H1 (cell line): ENCODE measurements at regions not wholly inside any gene's neighbourhood (a gene's known extent, or its start where the extent isn't known, plus 50 kb on each side); places are given as distances from the start of the nearest gene placed in this dataset.

Experiments used
- CTCF ChIA-PET: fragments of 300-600 bp; sonication (Branson Sonifier 250); formaldehyde crosslinking; loops from one replicate; lab custom pipeline; 2021; ENCODE audit not compliant: partially characterized antibody; lab: Charles Lee
- POLR2A ChIA-PET: fragments of 300-600 bp; sonication (Branson Sonifier 250); formaldehyde crosslinking; loops from one replicate; lab custom pipeline; 2021; ENCODE audit warnings: inconsistent platforms; ENCODE audit not compliant: partially characterized antibody; lab: Charles Lee
- DNase-seq, 2 experiments: peaks; one replicate each; pipeline versions ENCODE4 v3.0.0 to v3.0.0-alpha.2; 2010 to 2022; ENCODE audit warnings: low spot score in 2 of 2, low read depth in 1 of 2, mixed read lengths in 1 of 2
- FAIRE-seq: peaks from 2 replicates; lab custom pipeline; 2011; peaks lifted over from hg19 to GRCh38; lab: Jason Lieb, UNC
- H2AFZ ChIP-seq: 2 replicates; pipeline ENCODE4 v1.8.1; 2012; ENCODE audit warnings: low read length, inconsistent platforms
- H2AK5ac ChIP-seq: 2 replicates; pipeline ENCODE4 v1.6.1; 2013; ENCODE audit warnings: low read depth, low read length
- H2BK120ac ChIP-seq: replicated peaks from 2 replicates; pipeline ENCODE3; 2013; ENCODE audit warnings: low read depth, low read length, inconsistent platforms
- H2BK12ac ChIP-seq: 2 replicates; pipeline ENCODE4 v1.6.1; 2013; ENCODE audit warnings: low read depth, low read length
- H2BK15ac ChIP-seq: 2 replicates; pipeline ENCODE4 v1.6.1; 2013; ENCODE audit warnings: low read length
- H2BK20ac ChIP-seq: 2 replicates; pipeline ENCODE4 v1.6.1; 2013; ENCODE audit warnings: low read length
- H2BK5ac ChIP-seq: 2 replicates; pipeline ENCODE4 v1.6.1; 2013; ENCODE audit warnings: low read depth, low read length
- H3K14ac ChIP-seq: 2 replicates; pipeline ENCODE4 v1.6.1; 2013; ENCODE audit warnings: inconsistent platforms; ENCODE audit not compliant: insufficient read length
- H3K18ac ChIP-seq: 2 replicates; pipeline ENCODE4 v1.6.1; 2013; ENCODE audit warnings: low read length; ENCODE audit errors: extremely low read depth
- H3K23ac ChIP-seq: 2 replicates; pipeline ENCODE4 v1.6.1; 2013; ENCODE audit warnings: inconsistent platforms; ENCODE audit not compliant: insufficient read length
- H3K23me2 ChIP-seq: 2 replicates; pipeline ENCODE4 v1.6.1; 2013; ENCODE audit warnings: low read depth, low read length
- H3K27ac ChIP-seq: 2 replicates; pipeline ENCODE4 v1.6.1; 2011; ENCODE audit warnings: low read depth, low read length, inconsistent platforms
- H3K27me3 ChIP-seq, 4 experiments: replicated peaks in 1 of 4; 1 replicate in 1 of 4; 2 replicates in 3 of 4; pipeline versions ENCODE4 v1.6.1 to v1.8.1; 2011 to 2013; ENCODE audit warnings: low read length in 3 of 4, mild to moderate bottlenecking in 3 of 4, inconsistent platforms in 2 of 4, mixed read lengths in 2 of 4, moderate library complexity in 1 of 4; ENCODE audit not compliant: control insufficient read depth in 3 of 4, insufficient read depth in 3 of 4; ENCODE audit errors: extremely low read depth in 1 of 4
- H3K36me3 ChIP-seq, 4 experiments: 2 replicates each; pipeline versions ENCODE4 v1.6.1 to v1.8.1; 2011 to 2013; ENCODE audit warnings: mild to moderate bottlenecking in 4 of 4, low read length in 3 of 4, moderate library complexity in 2 of 4, control low read depth in 1 of 4, inconsistent platforms in 1 of 4; ENCODE audit not compliant: insufficient read depth in 4 of 4, control insufficient read depth in 2 of 4
- H3K4ac ChIP-seq: replicated peaks from 2 replicates; pipeline ENCODE3; 2013; ENCODE audit warnings: low read length, low read depth, mixed read lengths, inconsistent platforms; ENCODE audit not compliant: insufficient read length
- H3K4me1 ChIP-seq, 4 experiments: replicated peaks in 1 of 4; 1 replicate in 1 of 4; 2 replicates in 3 of 4; pipeline versions ENCODE4 v1.6.1 to v1.8.1; 2011 to 2013; ENCODE audit warnings: low read length in 3 of 4, inconsistent platforms in 2 of 4, mixed read lengths in 1 of 4; ENCODE audit not compliant: insufficient read depth in 4 of 4, control insufficient read depth in 3 of 4
- H3K4me2 ChIP-seq, 2 experiments: 2 replicates each; pipeline versions ENCODE4 v1.6.1 to v1.8.1; 2011 to 2013; ENCODE audit warnings: low read depth in 2 of 2, low read length in 2 of 2, control low read depth in 1 of 2, inconsistent platforms in 1 of 2, mild to moderate bottlenecking in 1 of 2; ENCODE audit not compliant: insufficient read depth in 1 of 2
- H3K4me3 ChIP-seq, 4 experiments: fragments of 200-600, 300-600 bp in 1 of 4; sonication (generic), shearing (Covaris generic), sonication (Bioruptor Twin) in 1 of 4; 2 replicates each; pipeline versions ENCODE4 v1.5.1 to v1.8.1; 2011 to 2016; ENCODE audit warnings: low read length in 4 of 4, low read depth in 3 of 4, control low read depth in 2 of 4, inconsistent platforms in 2 of 4, mild to moderate bottlenecking in 2 of 4, mixed read lengths in 1 of 4, moderate library complexity in 1 of 4; ENCODE audit not compliant: insufficient read depth in 2 of 4; ENCODE audit errors: extremely low read depth in 1 of 4
- H3K56ac ChIP-seq: replicated peaks from 2 replicates; pipeline ENCODE3; 2013; ENCODE audit warnings: low read depth, mild to moderate bottlenecking, mixed read lengths, low read length, inconsistent platforms; ENCODE audit not compliant: insufficient read length
- H3K79me1 ChIP-seq: 2 replicates; pipeline ENCODE4 v1.6.1; 2013; ENCODE audit warnings: low read depth, low read length, control low read depth
- H3K79me2 ChIP-seq, 2 experiments: 2 replicates each; pipeline versions ENCODE4 v1.6.1 to v1.8.1; 2012 to 2013; ENCODE audit warnings: low read length in 2 of 2, mild to moderate bottlenecking in 2 of 2, inconsistent platforms in 1 of 2; ENCODE audit not compliant: insufficient read depth in 2 of 2, control insufficient read depth in 1 of 2
- H3K9ac ChIP-seq, 4 experiments: replicated peaks in 1 of 4; 1 replicate in 1 of 4; 2 replicates in 3 of 4; pipeline versions ENCODE4 v1.6.1 to v1.8.1; 2011 to 2013; ENCODE audit warnings: low read depth in 3 of 4, low read length in 3 of 4, control low read depth in 2 of 4, mild to moderate bottlenecking in 2 of 4, moderate library complexity in 2 of 4, inconsistent platforms in 1 of 4; ENCODE audit errors: extremely low read depth in 1 of 4
- H3K9me3 ChIP-seq, 2 experiments: 2 replicates each; pipeline versions ENCODE4 v1.6.1 to v1.8.1; 2012 to 2013; ENCODE audit warnings: mild to moderate bottlenecking in 2 of 2, moderate library complexity in 2 of 2, control low read depth in 1 of 2, inconsistent platforms in 1 of 2, low read depth in 1 of 2, low read length in 1 of 2, mixed read lengths in 1 of 2; ENCODE audit not compliant: insufficient read depth in 2 of 2
- H4K20me1 ChIP-seq, 2 experiments: replicated peaks in 1 of 2; 2 replicates each; pipeline versions ENCODE3 to v1.8.1; 2011 to 2013; ENCODE audit warnings: inconsistent platforms in 2 of 2, low read length in 2 of 2, mild to moderate bottlenecking in 1 of 2; ENCODE audit not compliant: insufficient read depth in 2 of 2, control insufficient read depth in 1 of 2
- H4K5ac ChIP-seq: 2 replicates; pipeline ENCODE4 v1.6.1; 2013; ENCODE audit warnings: low read length, low read depth, mixed read lengths, inconsistent platforms; ENCODE audit not compliant: insufficient read length
- H4K8ac ChIP-seq: 2 replicates; pipeline ENCODE4 v1.8.0; 2013; ENCODE audit warnings: mild to moderate bottlenecking, moderate library complexity, low read length, inconsistent platforms; ENCODE audit not compliant: insufficient read depth; ENCODE audit errors: extremely low read depth
- H4K91ac ChIP-seq: replicated peaks from 2 replicates; pipeline ENCODE3; 2013; ENCODE audit warnings: low read length, mixed read lengths, inconsistent platforms; ENCODE audit not compliant: insufficient read length
- POLR2A ChIP-seq, 2 experiments: IDR thresholded peaks; 1 replicate in 1 of 2; 2 replicates in 1 of 2; pipeline ENCODE4 v1.6.1; 2011; ENCODE audit warnings: low read depth in 2 of 2, low read length in 2 of 2, mild to moderate bottlenecking in 2 of 2; ENCODE audit errors: control extremely low read depth in 1 of 2
- YY1 ChIP-seq: IDR thresholded peaks from 2 replicates; pipeline ENCODE4 v1.6.1; 2011; ENCODE audit warnings: low read depth, mild to moderate bottlenecking, low read length
- WGBS, 2 experiments: shearing (Covaris generic) in 1 of 2; methylation state at CpG; one replicate each; pipeline versions ENCODE4 v1.1.6 to v1.1.7; 2013 to 2015; ENCODE audit warnings: low lambda C conversion rate in 2 of 2, mixed read lengths in 2 of 2, inconsistent platforms in 1 of 2, low coverage in 1 of 2, missing lambda C conversion rate in 1 of 2; ENCODE audit not compliant: insufficient replicate concordance in 2 of 2, insufficient coverage in 1 of 2, insufficient read length in 1 of 2; ENCODE audit errors: extremely low coverage in 1 of 2, missing lambda C conversion rate in 1 of 2; 5-methylcytosine and 5-hydroxymethylcytosine counted together

DNA sequence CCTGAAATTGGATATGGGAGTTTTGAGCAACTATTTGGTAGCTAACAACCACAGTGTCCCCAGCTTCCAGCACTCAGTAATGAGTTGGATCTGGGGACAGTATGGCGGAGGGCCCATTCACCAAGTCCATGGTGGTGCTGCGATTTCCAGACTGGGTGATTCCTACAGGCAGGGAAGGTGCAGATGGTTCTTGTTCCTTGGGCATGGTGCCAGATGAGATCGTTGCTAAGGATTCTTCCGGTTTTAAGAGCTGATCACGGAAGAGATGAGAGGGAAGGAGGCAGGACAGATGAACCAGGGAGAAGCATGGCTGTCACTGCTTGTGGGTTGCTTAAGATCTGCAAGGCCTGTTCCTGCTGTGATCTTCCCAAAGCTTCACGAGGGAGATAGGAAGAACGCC, 380.3 kb downstream of the TCERG1L start:
- H3K4me1 ChIP-seq, result peaks cover 7 to 16% (median 8%) of the 10 kb centered on the region in 4 experiments
- ChIA-PET POLR2A (no interaction called here), CTCF (interaction anchor here (0.6 to 1.0 kb wide), 3 partner anchors 152 to 349 kb away, joined by 3 to 4 read pairs (median 3); no protein-coding TSS in a partner anchor)
- H3K27ac ChIP-seq, result no peak overlapping the region
- H2BK20ac ChIP-seq, result no peak overlapping the region
- no peak overlapping the region for H2AFZ ChIP-seq
- no peaks in the 10 kb centered on the region for H3K79me1 ChIP-seq
- no peak overlapping the region for H3K9ac ChIP-seq
- H3K18ac ChIP-seq, result no peak overlapping the region
- no peak overlapping the region for H3K23ac ChIP-seq
- no peak overlapping the region for H3K56ac ChIP-seq
- 88% methylated on average over 7 of the region's 7 CpGs; no CpG with 5 or more reads in 1 of the 2 experiments for WGBS, 2 experiments
- H3K9me3 ChIP-seq, result no peaks in the 10 kb centered on the region
- H4K20me1 ChIP-seq, result no peaks in the 10 kb centered on the region
- H3K4me2 ChIP-seq, result no peak overlapping the region
- no peak overlapping the region for H2AK5ac ChIP-seq
- H3K36me3 ChIP-seq, result no peaks in the 10 kb centered on the region
- no peak overlapping the region for H3K4me3 ChIP-seq
- DNase-seq, result no peak
- no peak overlapping the region for H4K91ac ChIP-seq
- H4K8ac ChIP-seq, result no peak overlapping the region
- H2BK12ac ChIP-seq, result no peak overlapping the region
- no peak overlapping the region for H2BK120ac ChIP-seq
- no peak for FAIRE-seq
- H3K23me2 ChIP-seq, result peaks cover 4% of the 10 kb centered on the region; the same call in 1 of the 2 replicates
- H3K14ac ChIP-seq, result no peak overlapping the region
- no peaks in the 10 kb centered on the region for H3K27me3 ChIP-seq
- H3K4ac ChIP-seq, result no peak overlapping the region
- H3K79me2 ChIP-seq, result no peaks in the 10 kb centered on the region
- no peak overlapping the region for H2BK5ac ChIP-seq
- H4K5ac ChIP-seq, result no peak overlapping the region
- H2BK15ac ChIP-seq, result no peak overlapping the region
- TF ChIP-seq YY1 (no peak), POLR2A (IDR thresholded peaks at IDR 0.05; ENCODE audit: control extremely low read depth in 1 of 2, low read depth in 2 of 2, low read length in 2 of 2) (no peak)
